Neural crest cell (in vitro differentiated cells): ENCODE measurements at regions not wholly inside any gene's neighbourhood (a gene's known extent, or its start where the extent isn't known, plus 50 kb on each side); places are given as distances from the start of the nearest gene placed in this dataset.
A peak's percentile ranks its signal among the peaks of the same experiment; 100 is the strongest.

ENCODE experiments used
- DNase-seq: peaks from one replicate; pipeline ENCODE4 v3.0.0; 2021; ENCODE audit warnings: low read depth, mixed read lengths, low spot score
- H3K27ac Mint-ChIP-seq: one replicate; pipeline ENCODE4 v1.8.0; 2021; ENCODE audit warnings: mild to moderate bottlenecking, mixed read lengths; ENCODE audit not compliant: unreplicated experiment
- H3K27me3 Mint-ChIP-seq: 2 replicates; pipeline ENCODE4 v1.8.0; 2021; ENCODE audit warnings: low read depth, mild to moderate bottlenecking, mixed read lengths
- H3K36me3 Mint-ChIP-seq: 2 replicates; pipeline ENCODE4 v1.8.0; 2021; ENCODE audit warnings: low read depth, mild to moderate bottlenecking, mixed read lengths
- H3K4me1 Mint-ChIP-seq: 2 replicates; pipeline ENCODE4 v1.8.0; 2021; ENCODE audit warnings: mixed read lengths
- H3K4me3 Mint-ChIP-seq: one replicate; pipeline ENCODE4 v1.8.0; 2021; ENCODE audit warnings: mild to moderate bottlenecking, mixed read lengths
- H3K9me3 Mint-ChIP-seq: 2 replicates; pipeline ENCODE4 v1.8.0; 2021; ENCODE audit warnings: mixed read lengths
- TF ChIP-seq, protein P1 (sequence below): fragments of 200-600 bp; sonication (generic); conservative IDR thresholded peaks from 2 replicates; pipeline ENCODE4 v1.5.0; 2021; ENCODE audit warnings: antibody characterized with exemption, mild to moderate bottlenecking

DNA sequence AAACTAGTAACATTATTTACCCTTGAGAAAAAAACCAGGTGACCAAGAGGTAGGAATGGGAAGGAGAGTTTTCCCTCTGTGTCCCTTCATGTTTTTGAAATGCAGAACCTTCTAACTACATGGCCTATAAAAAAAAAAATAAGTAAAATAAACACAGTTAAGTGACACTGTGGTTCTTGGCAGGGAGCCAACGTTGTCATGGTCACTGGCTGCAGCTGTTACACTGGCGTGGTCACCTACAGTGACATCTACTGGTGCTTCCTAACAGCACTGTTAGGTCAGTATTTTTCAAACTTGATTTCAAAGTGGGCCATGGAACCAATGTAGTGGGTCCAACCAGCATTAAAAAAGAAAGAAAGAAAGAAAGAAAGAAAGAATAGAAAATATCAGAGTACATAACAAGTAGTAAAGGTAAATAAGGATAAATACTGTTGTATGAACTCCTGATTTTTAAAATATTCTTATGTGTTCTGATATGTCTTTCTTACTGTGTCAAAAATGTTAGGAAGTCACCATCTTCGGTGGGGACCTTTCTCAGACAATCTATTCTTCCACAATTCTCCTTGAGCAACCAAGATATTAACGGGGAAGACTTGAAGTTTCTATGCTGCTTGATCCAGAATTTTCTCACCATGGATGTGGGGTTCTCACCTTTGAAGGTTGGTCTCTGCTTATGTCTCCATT, 59.1 kb upstream of the PJA2 start:
- Mint-ChIP-seq H3K4me1 (no peaks in the 10 kb centered on the region), H3K9me3 (no peaks in the 10 kb centered on the region), H3K36me3 (no peaks in the 10 kb centered on the region), H3K27ac (no peak overlapping the region), H3K4me3 (no peak overlapping the region), H3K27me3 (no peaks in the 10 kb centered on the region)
- TF ChIP-seq, protein P1, sequence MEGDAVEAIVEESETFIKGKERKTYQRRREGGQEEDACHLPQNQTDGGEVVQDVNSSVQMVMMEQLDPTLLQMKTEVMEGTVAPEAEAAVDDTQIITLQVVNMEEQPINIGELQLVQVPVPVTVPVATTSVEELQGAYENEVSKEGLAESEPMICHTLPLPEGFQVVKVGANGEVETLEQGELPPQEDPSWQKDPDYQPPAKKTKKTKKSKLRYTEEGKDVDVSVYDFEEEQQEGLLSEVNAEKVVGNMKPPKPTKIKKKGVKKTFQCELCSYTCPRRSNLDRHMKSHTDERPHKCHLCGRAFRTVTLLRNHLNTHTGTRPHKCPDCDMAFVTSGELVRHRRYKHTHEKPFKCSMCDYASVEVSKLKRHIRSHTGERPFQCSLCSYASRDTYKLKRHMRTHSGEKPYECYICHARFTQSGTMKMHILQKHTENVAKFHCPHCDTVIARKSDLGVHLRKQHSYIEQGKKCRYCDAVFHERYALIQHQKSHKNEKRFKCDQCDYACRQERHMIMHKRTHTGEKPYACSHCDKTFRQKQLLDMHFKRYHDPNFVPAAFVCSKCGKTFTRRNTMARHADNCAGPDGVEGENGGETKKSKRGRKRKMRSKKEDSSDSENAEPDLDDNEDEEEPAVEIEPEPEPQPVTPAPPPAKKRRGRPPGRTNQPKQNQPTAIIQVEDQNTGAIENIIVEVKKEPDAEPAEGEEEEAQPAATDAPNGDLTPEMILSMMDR, result peak; percentile 75
- peak; percentile 44 for DNase-seq

DNA sequence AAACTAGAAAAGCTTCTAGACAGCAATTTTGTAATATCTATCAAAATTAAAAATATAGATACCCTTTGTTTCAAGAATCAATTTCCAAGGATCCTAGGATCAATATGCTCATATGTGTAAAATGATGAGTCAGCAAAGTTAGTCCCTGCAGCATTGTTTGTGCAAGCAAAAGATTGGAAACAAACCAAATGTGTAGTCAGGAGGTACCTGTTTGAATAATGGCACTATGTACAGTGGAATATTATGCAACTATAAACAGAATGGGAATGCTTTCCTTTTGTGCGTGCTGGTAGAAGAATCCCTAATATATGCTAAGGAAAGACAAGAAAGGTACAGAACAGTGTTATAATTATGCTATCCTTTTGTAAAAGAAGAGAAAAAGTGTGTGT, 58.5 kb upstream of the PJA2 start:
- TF ChIP-seq, protein P1, result no peak
- Mint-ChIP-seq H3K4me3 (no peak overlapping the region), H3K27ac (no peak overlapping the region), H3K9me3 (no peaks in the 10 kb centered on the region), H3K27me3 (no peaks in the 10 kb centered on the region), H3K4me1 (no peaks in the 10 kb centered on the region), H3K36me3 (no peaks in the 10 kb centered on the region)
- no peak for DNase-seq

DNA sequence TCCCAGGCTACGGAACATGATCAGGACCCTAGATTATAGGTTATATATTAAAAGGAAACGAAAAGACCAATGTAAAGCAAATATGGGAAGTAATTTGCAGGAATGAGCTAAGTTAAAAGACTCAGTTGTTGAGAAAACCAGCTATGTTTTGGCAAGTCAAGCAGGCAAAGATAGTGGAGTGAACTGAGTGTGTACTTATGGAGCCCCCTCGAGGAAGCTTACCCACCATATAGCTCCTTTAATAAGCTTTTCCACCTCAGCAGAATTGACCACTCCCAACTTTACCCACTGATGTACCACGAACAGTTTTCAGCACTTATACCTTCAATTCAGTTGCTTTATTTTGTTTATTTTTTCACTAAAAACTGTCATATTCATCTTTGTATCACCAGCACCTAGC, 57.3 kb upstream of the PJA2 start:
- H3K4me1 Mint-ChIP-seq, result no peaks in the 10 kb centered on the region
- no peaks in the 10 kb centered on the region for H3K9me3 Mint-ChIP-seq
- no peak for DNase-seq
- TF ChIP-seq, protein P1, result no peak
- no peak overlapping the region for H3K4me3 Mint-ChIP-seq
- no peaks in the 10 kb centered on the region for H3K36me3 Mint-ChIP-seq
- no peak overlapping the region for H3K27ac Mint-ChIP-seq
- H3K27me3 Mint-ChIP-seq, result no peaks in the 10 kb centered on the region
